BLaER1 (cell line): ENCODE measurements at regions not wholly inside any gene's neighbourhood (a gene's known extent, or its start where the extent isn't known, plus 50 kb on each side); places are given as distances from the start of the nearest gene placed in this dataset.

Experiments
- H3K27ac ChIP-seq: shearing (Covaris generic); formaldehyde crosslinking; 2 replicates; pipeline ENCODE4 v1.8.1; 2022
- H3K27me3 ChIP-seq: shearing (Covaris generic); formaldehyde crosslinking; 2 replicates; pipeline ENCODE4 v1.8.1; 2022
- H3K36me3 ChIP-seq: shearing (Covaris generic); formaldehyde crosslinking; 2 replicates; pipeline ENCODE4 v1.8.1; 2022
- H3K4me1 ChIP-seq: shearing (Covaris generic); formaldehyde crosslinking; 2 replicates; pipeline ENCODE4 v1.8.1; 2022
- H3K4me2 ChIP-seq: shearing (Covaris generic); formaldehyde crosslinking; 2 replicates; pipeline ENCODE4 v1.8.1; 2022
- H3K4me3 ChIP-seq: shearing (Covaris generic); formaldehyde crosslinking; 2 replicates; pipeline ENCODE4 v1.8.1; 2022
- H3K9ac ChIP-seq: shearing (Covaris generic); formaldehyde crosslinking; 2 replicates; pipeline ENCODE4 v1.8.1; 2022
- H3K9me3 ChIP-seq: shearing (Covaris generic); formaldehyde crosslinking; 2 replicates; pipeline ENCODE4 v1.8.1; 2022
- H4K20me1 ChIP-seq: shearing (Covaris generic); formaldehyde crosslinking; 2 replicates; pipeline ENCODE4 v1.8.1; 2022
- Cebpa-rat ChIP-seq: shearing (Covaris generic); IDR thresholded peaks from 2 replicates; pipeline ENCODE4 v1.8.1; 2022

- Histone ChIP-seq H3K9me3 (no peaks in the 10 kb centered on the region), H3K4me3 (no peak overlapping the region), H3K36me3 (no peaks in the 10 kb centered on the region), H3K27me3 (no peaks in the 10 kb centered on the region), H3K9ac (no peak overlapping the region), H3K4me2 (no peak overlapping the region), H4K20me1 (no peaks in the 10 kb centered on the region), H3K4me1 (peaks cover 7% of the 10 kb centered on the region), H3K27ac (no peak overlapping the region)
- TF ChIP-seq Cebpa-rat, result no peak
Observed at GRCh38 chr5:143870362-143870761, 58.4 kb downstream of the HMHB1 start.

GRCh38 chr5:143870871-143871632, 59.1 kb downstream of the HMHB1 start:
- Histone ChIP-seq H3K4me2 (no peak overlapping the region), H3K27me3 (no peaks in the 10 kb centered on the region), H3K9ac (no peak overlapping the region), H4K20me1 (no peaks in the 10 kb centered on the region), H3K4me1 (peaks cover under 1% of the 10 kb centered on the region), H3K27ac (no peak overlapping the region), H3K4me3 (no peak overlapping the region), H3K9me3 (no peaks in the 10 kb centered on the region), H3K36me3 (no peaks in the 10 kb centered on the region)
- no peak for TF ChIP-seq Cebpa-rat

- H4K20me1 ChIP-seq, result no peaks in the 10 kb centered on the region
- H3K9me3 ChIP-seq, result no peaks in the 10 kb centered on the region
- H3K27me3 ChIP-seq, result no peaks in the 10 kb centered on the region
- no peak overlapping the region for H3K27ac ChIP-seq
- H3K36me3 ChIP-seq, result no peaks in the 10 kb centered on the region
- no peak for TF ChIP-seq Cebpa-rat
- H3K4me2 ChIP-seq, result no peak overlapping the region
- no peak overlapping the region for H3K9ac ChIP-seq
- H3K4me1 ChIP-seq, result no peaks in the 10 kb centered on the region; the same call in 1 of the 2 replicates
- no peak overlapping the region for H3K4me3 ChIP-seq
Observed at GRCh38 chr5:143871672-143872071, 59.7 kb downstream of the HMHB1 start.

GRCh38 chr5:143874312-143874711, 62.4 kb downstream of the HMHB1 start:
- H3K36me3 ChIP-seq, result no peaks in the 10 kb centered on the region
- no peak overlapping the region for H3K4me2 ChIP-seq
- no peak overlapping the region for H3K9ac ChIP-seq
- H3K4me1 ChIP-seq, result no peaks in the 10 kb centered on the region; the same call in 1 of the 2 replicates
- no peaks in the 10 kb centered on the region for H3K9me3 ChIP-seq
- no peaks in the 10 kb centered on the region for H4K20me1 ChIP-seq
- no peaks in the 10 kb centered on the region for H3K27me3 ChIP-seq
- no peak overlapping the region for H3K4me3 ChIP-seq
- no peak overlapping the region for H3K27ac ChIP-seq
- no peak for TF ChIP-seq Cebpa-rat

- Histone ChIP-seq H3K27ac (no peak overlapping the region), H3K9me3 (no peaks in the 10 kb centered on the region), H4K20me1 (no peaks in the 10 kb centered on the region), H3K36me3 (no peaks in the 10 kb centered on the region), H3K4me3 (no peak overlapping the region), H3K9ac (no peak overlapping the region), H3K4me2 (no peak overlapping the region), H3K4me1 (no peaks in the 10 kb centered on the region; the same call in 1 of the 2 replicates), H3K27me3 (no peaks in the 10 kb centered on the region)
- no peak for TF ChIP-seq Cebpa-rat
Observed at GRCh38 chr5:143877196-143877595, 65.2 kb downstream of the HMHB1 start.

GRCh38 chr5:143878430-143878829, 66.5 kb downstream of the HMHB1 start:
- no peaks in the 10 kb centered on the region for H3K9me3 ChIP-seq
- no peaks in the 10 kb centered on the region; the same call in 1 of the 2 replicates for H3K4me1 ChIP-seq
- no peak for TF ChIP-seq Cebpa-rat
- H3K27ac ChIP-seq, result no peak overlapping the region
- H3K27me3 ChIP-seq, result no peaks in the 10 kb centered on the region
- no peak overlapping the region for H3K9ac ChIP-seq
- H3K4me2 ChIP-seq, result no peak overlapping the region
- H4K20me1 ChIP-seq, result no peaks in the 10 kb centered on the region
- no peak overlapping the region for H3K4me3 ChIP-seq
- H3K36me3 ChIP-seq, result no peaks in the 10 kb centered on the region

- H3K4me3 ChIP-seq, result no peak overlapping the region
- no peaks in the 10 kb centered on the region for H4K20me1 ChIP-seq
- no peak overlapping the region for H3K4me2 ChIP-seq
- H3K9me3 ChIP-seq, result no peaks in the 10 kb centered on the region
- no peaks in the 10 kb centered on the region for H3K27me3 ChIP-seq
- no peak overlapping the region for H3K27ac ChIP-seq
- TF ChIP-seq Cebpa-rat, result no peak
- no peak overlapping the region for H3K9ac ChIP-seq
- no peaks in the 10 kb centered on the region for H3K4me1 ChIP-seq
- H3K36me3 ChIP-seq, result no peaks in the 10 kb centered on the region
Observed at GRCh38 chr5:143879646-143880045, 67.7 kb downstream of the HMHB1 start.

- Histone ChIP-seq H3K4me2 (no peak overlapping the region), H3K9me3 (no peaks in the 10 kb centered on the region), H3K4me1 (no peaks in the 10 kb centered on the region), H3K27ac (no peak overlapping the region), H4K20me1 (no peaks in the 10 kb centered on the region), H3K9ac (no peak overlapping the region), H3K4me3 (no peak overlapping the region), H3K36me3 (no peaks in the 10 kb centered on the region), H3K27me3 (no peaks in the 10 kb centered on the region)
- TF ChIP-seq Cebpa-rat, result no peak
Observed at GRCh38 chr5:143880178-143880577, 68.2 kb downstream of the HMHB1 start.

- no peaks in the 10 kb centered on the region for H3K36me3 ChIP-seq
- H4K20me1 ChIP-seq, result no peaks in the 10 kb centered on the region
- peak; percentile 34; the same call in 1 of the 2 replicates for TF ChIP-seq Cebpa-rat
- no peak overlapping the region for H3K4me2 ChIP-seq
- H3K4me3 ChIP-seq, result no peak overlapping the region
- no peak overlapping the region for H3K9ac ChIP-seq
- H3K4me1 ChIP-seq, result no peaks in the 10 kb centered on the region
- H3K27ac ChIP-seq, result no peak overlapping the region
- H3K9me3 ChIP-seq, result no peaks in the 10 kb centered on the region
- H3K27me3 ChIP-seq, result no peaks in the 10 kb centered on the region
Observed at GRCh38 chr5:143882520-143882919, 70.6 kb downstream of the HMHB1 start.

GRCh38 chr5:143886096-143886495, 74.1 kb downstream of the HMHB1 start:
- no peak for TF ChIP-seq Cebpa-rat
- Histone ChIP-seq H3K4me2 (no peak overlapping the region), H3K9me3 (no peaks in the 10 kb centered on the region), H3K27me3 (no peaks in the 10 kb centered on the region), H3K36me3 (no peaks in the 10 kb centered on the region), H4K20me1 (no peaks in the 10 kb centered on the region), H3K4me1 (no peaks in the 10 kb centered on the region), H3K27ac (no peak overlapping the region), H3K4me3 (no peak overlapping the region), H3K9ac (no peak overlapping the region)
